ENCODE measurements at regions not wholly inside any gene's neighbourhood (a gene's known extent, or its start where the extent isn't known, plus 50 kb on each side); places are given as distances from the start of the nearest gene placed in this dataset.

- no peak for DNase-seq
Observed at GRCh38 chr5:138664276-138664943, 88.8 kb upstream of the CTNNA1 start.

GRCh38 chr5:138663561-138663960, 88.4 kb upstream of the HSPA9 start:
- no peak for DNase-seq

- DNase-seq = peak; percentile 32
Observed at GRCh38 chr5:138663009-138663408, 87.8 kb upstream of the HSPA9 start.

- DNase-seq = no peak
Observed at GRCh38 chr5:138662599-138662998, 87.4 kb upstream of the HSPA9 start.

- no peak for DNase-seq
Observed at GRCh38 chr5:138661991-138662434, 86.8 kb upstream of the HSPA9 start.

- peak; percentile 23 for DNase-seq
Observed at GRCh38 chr5:138661291-138661960, 86.2 kb upstream of the HSPA9 start.

- DNase-seq = no peak
Observed at GRCh38 chr5:138660051-138660572, 84.9 kb upstream of the HSPA9 start.

- no peak for DNase-seq
Observed at GRCh38 chr5:138659561-138659960, 84.4 kb upstream of the HSPA9 start.

GRCh38 chr5:138659121-138659520, 83.9 kb upstream of the HSPA9 start:
- DNase-seq = no peak

- no peak for DNase-seq
Observed at GRCh38 chr5:138658676-138659075, 83.5 kb upstream of the HSPA9 start.

- no peak for DNase-seq
Observed at GRCh38 chr5:138657360-138657759, 82.2 kb upstream of the HSPA9 start.

- DNase-seq = no peak
Observed at GRCh38 chr5:138656916-138657315, 81.7 kb upstream of the HSPA9 start.

GRCh38 chr5:138655530-138656190, 80.5 kb upstream of the HSPA9 start:
- no peak for DNase-seq

GRCh38 chr5:138654281-138654867, 79.2 kb upstream of the HSPA9 start:
- DNase-seq = peak; percentile 50

- no peak for DNase-seq
Observed at GRCh38 chr5:138653502-138653901, 78.3 kb upstream of the HSPA9 start.

GRCh38 chr5:138651767-138652117, 76.5 kb upstream of the HSPA9 start:
- no peak for DNase-seq

GRCh38 chr5:138651058-138651766, 76.0 kb upstream of the HSPA9 start:
- no peak for DNase-seq

GRCh38 chr5:138650196-138650595, 75.0 kb upstream of the HSPA9 start:
- DNase-seq = no peak

GRCh38 chr5:138649775-138650174, 74.6 kb upstream of the HSPA9 start:
- no peak for DNase-seq

GRCh38 chr5:138649316-138649720, 74.1 kb upstream of the HSPA9 start:
- DNase-seq = no peak

- no peak for DNase-seq
Observed at GRCh38 chr5:138648841-138649240, 73.6 kb upstream of the HSPA9 start.

GRCh38 chr5:138647794-138648410, 72.7 kb upstream of the HSPA9 start:
- DNase-seq = no peak

Data from GDM1 (cell line).